HCT116 (cell line): ENCODE measurements at regions not wholly inside any gene's neighbourhood (a gene's known extent, or its start where the extent isn't known, plus 50 kb on each side); places are given as distances from the start of the nearest gene placed in this dataset.

Source experiments
- ATAC-seq: fragments of 200-7000 bp; cut with Tn5 transposase; 2 replicates; pipeline ENCODE4 v1.9.1; 2020; ENCODE audit warnings: mild to moderate bottlenecking, moderate library complexity
- BruUV-seq: library from RNA; stranded (reverse); fragments of 400-500 nt; replicated peaks from 2 replicates; lab custom pipeline; 2021; lab: Mats Ljungman, UMichigan
- CTCF ChIA-PET: fragments of 300-600 bp; sonication (Branson Sonifier 250); formaldehyde crosslinking; loops from one replicate; lab custom pipeline; 2021; ENCODE audit warnings: antibody characterized with exemption; lab: Charles Lee
- POLR2A ChIA-PET: fragments of 300-600, 350-600 bp; sonication (Branson Sonifier 250); formaldehyde crosslinking; loops from one replicate; lab custom pipeline; 2021; ENCODE audit warnings: antibody characterized with exemption; lab: Charles Lee
- RAD21 ChIA-PET, 2 experiments: fragments of 300-600 bp; sonication (Branson Sonifier 250); formaldehyde crosslinking; loops; one replicate each; lab custom pipeline; 2023; ENCODE audit warnings: low total read pairs in 2 of 2; ENCODE audit not compliant: uncharacterized antibody in 2 of 2, unreplicated experiment in 2 of 2, low non-redundant PET in 1 of 2; lab: Charles Lee
- DNase-seq: peaks from one replicate; pipeline ENCODE4 v3.0.0-alpha.2; 2010; ENCODE audit warnings: low read depth, low spot score
- H2AFZ ChIP-seq: fragments of 200-600 bp; shearing (Covaris generic), sonication (generic); 2 replicates; pipeline ENCODE4 v1.6.1; 2017; ENCODE audit warnings: low read depth, mixed run types, mixed read lengths, antibody characterized with exemption, low read length; ENCODE audit not compliant: poor library complexity, severe bottlenecking
- H3K27ac ChIP-seq: 2 replicates; pipeline ENCODE4 v1.5.1; 2012; ENCODE audit warnings: low read depth, low read length
- H3K27me3 ChIP-seq: fragments of 200-600 bp; sonication (generic); 2 replicates; pipeline ENCODE4 v1.6.1; 2016; ENCODE audit warnings: mixed run types, low read length, mixed read lengths; ENCODE audit not compliant: insufficient read depth
- H3K36me3 ChIP-seq, 2 experiments: fragments of 200-500 bp in 1 of 2; fragments of 200-600 bp in 1 of 2; sonication (Bioruptor generic) in 1 of 2; sonication (generic) in 1 of 2; 2 replicates each; pipeline versions ENCODE4 v1.5.1 to v1.6.1; 2014 to 2016; ENCODE audit warnings: low read length in 2 of 2, inconsistent platforms in 1 of 2, mixed read lengths in 1 of 2, mixed run types in 1 of 2; ENCODE audit not compliant: insufficient read depth in 2 of 2, control insufficient read depth in 1 of 2
- H3K4me1 ChIP-seq, 2 experiments: fragments of 200-600 bp in 1 of 2; sonication (generic) in 1 of 2; 2 replicates each; pipeline versions ENCODE4 v1.5.1 to v1.6.1; 2012 to 2017; ENCODE audit warnings: low read length in 2 of 2, inconsistent platforms in 1 of 2, mild to moderate bottlenecking in 1 of 2, mixed read lengths in 1 of 2, mixed run types in 1 of 2, moderate library complexity in 1 of 2; ENCODE audit not compliant: insufficient read depth in 2 of 2, control insufficient read depth in 1 of 2
- H3K4me2 ChIP-seq: fragments of 200-600 bp; sonication (generic); 2 replicates; pipeline ENCODE4 v1.6.1; 2017; ENCODE audit warnings: mixed run types, low read length, mixed read lengths
- H3K4me3 ChIP-seq, 2 experiments: fragments of 200-600 bp in 1 of 2; sonication (generic) in 1 of 2; replicated peaks in 1 of 2; 2 replicates each; pipeline ENCODE4 v1.5.1; 2011 to 2016; ENCODE audit warnings: low read length in 2 of 2, control low read depth in 1 of 2, low read depth in 1 of 2, mild to moderate bottlenecking in 1 of 2, mixed read lengths in 1 of 2, mixed run types in 1 of 2
- H3K79me2 ChIP-seq: fragments of 200-600 bp; sonication (generic); 2 replicates; pipeline ENCODE4 v1.6.1; 2017; ENCODE audit warnings: mild to moderate bottlenecking, mixed run types, low read length, moderate library complexity, mixed read lengths; ENCODE audit not compliant: insufficient read depth
- H3K9ac ChIP-seq: fragments of 200-600 bp; sonication (generic); 2 replicates; pipeline ENCODE4 v1.6.1; 2016; ENCODE audit warnings: low read length, mixed read lengths
- H3K9me2 ChIP-seq: fragments of 200-600 bp; sonication (generic), shearing (Covaris generic); 2 replicates; pipeline ENCODE4 v1.6.1; 2017; ENCODE audit warnings: mixed run types, mild to moderate bottlenecking, moderate library complexity; ENCODE audit not compliant: insufficient read depth
- H3K9me3 ChIP-seq, 2 experiments: fragments of 200-500 bp in 1 of 2; fragments of 200-600 bp in 1 of 2; sonication (Bioruptor generic) in 1 of 2; sonication (generic) in 1 of 2; 2 replicates each; pipeline ENCODE4 v1.6.1; 2014 to 2017; ENCODE audit warnings: low read length in 2 of 2, mixed read lengths in 2 of 2, inconsistent platforms in 1 of 2, low read depth in 1 of 2, mild to moderate bottlenecking in 1 of 2, mixed run types in 1 of 2, moderate library complexity in 1 of 2; ENCODE audit not compliant: control insufficient read depth in 1 of 2, insufficient read depth in 1 of 2
- H4K20me1 ChIP-seq: fragments of 200-600 bp; sonication (generic), shearing (Covaris generic); 2 replicates; pipeline ENCODE4 v1.6.1; 2017; ENCODE audit warnings: mixed run types, mild to moderate bottlenecking, moderate library complexity; ENCODE audit not compliant: insufficient read depth
- ATF3 ChIP-seq: IDR thresholded peaks from 2 replicates; pipeline ENCODE4 v1.6.1; 2012
- CBX3 ChIP-seq: IDR thresholded peaks from 2 replicates; pipeline ENCODE4 v1.6.1; 2012; ENCODE audit warnings: low read depth
- CTCF ChIP-seq, 3 experiments: fragments of 200-600 bp in 1 of 3; sonication (generic) in 1 of 3; IDR thresholded peaks in 2 of 3; conservative IDR thresholded peaks in 1 of 3; 2 replicates each; pipeline ENCODE4 v1.5.1; 2012 to 2017; ENCODE audit warnings: low read depth in 2 of 3, low read length in 2 of 3, antibody characterized with exemption in 1 of 3, borderline replicate concordance in 1 of 3, control low read depth in 1 of 3, mild to moderate bottlenecking in 1 of 3, mixed read lengths in 1 of 3, mixed run types in 1 of 3, moderate library complexity in 1 of 3; ENCODE audit not compliant: insufficient read depth in 1 of 3
- ELF1 ChIP-seq: IDR thresholded peaks from 2 replicates; pipeline ENCODE4 v1.6.1; 2012; ENCODE audit warnings: low read depth, borderline replicate concordance
- EZH2 ChIP-seq: fragments of 200-600 bp; sonication (generic); IDR thresholded peaks from 2 replicates; pipeline ENCODE4 v1.6.1; 2017; ENCODE audit warnings: antibody characterized with exemption, mixed run types
- FOSL1 ChIP-seq: IDR thresholded peaks from 2 replicates; pipeline ENCODE4 v1.6.1; 2012; ENCODE audit warnings: low read depth
- MAX ChIP-seq: IDR thresholded peaks from 2 replicates; pipeline ENCODE4 v1.6.1; 2012
- POLR2AphosphoS5 ChIP-seq: IDR thresholded peaks from 2 replicates; pipeline ENCODE4 v1.6.1; 2011; ENCODE audit warnings: mild to moderate bottlenecking, low read depth, low read length, moderate library complexity
- REST ChIP-seq: IDR thresholded peaks from 2 replicates; pipeline ENCODE4 v1.6.1; 2012; ENCODE audit warnings: low read depth
- SIN3A ChIP-seq: IDR thresholded peaks from 2 replicates; pipeline ENCODE4 v1.6.1; 2012; ENCODE audit warnings: low read depth
- SP1 ChIP-seq: IDR thresholded peaks from 2 replicates; pipeline ENCODE4 v1.6.1; 2012; ENCODE audit warnings: low read depth
- SRF ChIP-seq: IDR thresholded peaks from 2 replicates; pipeline ENCODE4 v1.6.1; 2012; ENCODE audit warnings: low read depth
- TCF7L2 ChIP-seq: IDR thresholded peaks from 2 replicates; pipeline ENCODE4 v1.7.0; 2011; ENCODE audit warnings: borderline replicate concordance, inconsistent platforms; ENCODE audit not compliant: insufficient read depth, insufficient read length; ENCODE audit errors: extremely low read depth
- YY1 ChIP-seq: IDR thresholded peaks from 2 replicates; pipeline ENCODE4 v1.6.1; 2011; ENCODE audit warnings: low read length, low read depth, moderate library complexity, mild to moderate bottlenecking; ENCODE audit not compliant: insufficient replicate concordance; ENCODE audit errors: extremely low read depth
- ZFX ChIP-seq: fragments of 450-650 bp; IDR thresholded peaks from 2 replicates; pipeline ENCODE4 v1.6.1; 2017
- ZNF274 ChIP-seq: fragments of 200-500 bp; sonication (Bioruptor generic); IDR thresholded peaks from 2 replicates; pipeline ENCODE4 v1.6.1; 2014; ENCODE audit warnings: mild to moderate bottlenecking, low read depth, low read length, inconsistent platforms
- intact Hi-C: fragments of 100-400 bp; cut with micrococcal nuclease; formaldehyde crosslinking; loops from 2 replicates; pipeline ENCODE4 v1.10.0; 2022

- no peak for ATAC-seq
- CTCF ChIA-PET, result no interaction called here
- POLR2A ChIA-PET, result no interaction called here
- H4K20me1 ChIP-seq, result no peaks in the 10 kb centered on the region
- DNase-seq, result no peak
- H3K9ac ChIP-seq, result no peak overlapping the region
- no peaks in the 10 kb centered on the region for H3K36me3 ChIP-seq
- no peaks in the 10 kb centered on the region for H3K4me1 ChIP-seq
- BruUV-seq, result no TSS peak
- no peak for TF ChIP-seq SIN3A
- no peak for TF ChIP-seq TCF7L2
- no peak for TF ChIP-seq POLR2AphosphoS5
- TF ChIP-seq SP1, result no peak
- TF ChIP-seq FOSL1, result no peak
- TF ChIP-seq ZFX, result no peak
- TF ChIP-seq CBX3, result no peak
- RAD21 ChIA-PET, result no interaction called here
- H3K27me3 ChIP-seq, result no peaks in the 10 kb centered on the region
- no peaks in the 10 kb centered on the region for H3K79me2 ChIP-seq
- H3K4me2 ChIP-seq, result no peak overlapping the region
- H3K27ac ChIP-seq, result no peak overlapping the region
- no peak overlapping the region for H2AFZ ChIP-seq
- H3K9me2 ChIP-seq, result no peaks in the 10 kb centered on the region
- no peak overlapping the region for H3K4me3 ChIP-seq
- no peaks in the 10 kb centered on the region for H3K9me3 ChIP-seq
- intact Hi-C loops, result no loop called here
Measured at GRCh38 chr5:125978015-125978414, 445.2 kb upstream of the GRAMD2B start.

- CTCF ChIA-PET, result no interaction called here
- POLR2A ChIA-PET, result no interaction called here
- no peaks in the 10 kb centered on the region for H4K20me1 ChIP-seq
- H3K4me3 ChIP-seq, result no peak overlapping the region
- no peak overlapping the region for H2AFZ ChIP-seq
- H3K27me3 ChIP-seq, result no peaks in the 10 kb centered on the region
- RAD21 ChIA-PET, result no interaction called here
- H3K4me1 ChIP-seq, result no peaks in the 10 kb centered on the region
- ATAC-seq (no peak), DNase-seq (no peak)
- no peaks in the 10 kb centered on the region for H3K79me2 ChIP-seq
- no peak overlapping the region for H3K27ac ChIP-seq
- no peaks in the 10 kb centered on the region for H3K9me2 ChIP-seq
- H3K9ac ChIP-seq, result no peak overlapping the region
- no peak overlapping the region for H3K4me2 ChIP-seq
- BruUV-seq, result no TSS peak
- intact Hi-C loops, result no loop called here
- no peaks in the 10 kb centered on the region for H3K36me3 ChIP-seq
- no peaks in the 10 kb centered on the region for H3K9me3 ChIP-seq
- TF ChIP-seq POLR2AphosphoS5, result no peak
- no peak for TF ChIP-seq ZNF274
- no peak for TF ChIP-seq REST
- TF ChIP-seq MAX, result no peak
- TF ChIP-seq CBX3, result no peak
- no peak for TF ChIP-seq SIN3A
- no peak for TF ChIP-seq CTCF (IDR thresholded peaks at IDR 0.05 in 2 of 3, conservative IDR thresholded peaks at IDR 0.05 in 1 of 3; ENCODE audit: borderline replicate concordance in 1 of 3, insufficient read depth in 1 of 3, low read depth in 2 of 3, low read length in 2 of 3)
- TF ChIP-seq ELF1, result no peak
- no peak for TF ChIP-seq YY1
- no peak for TF ChIP-seq SRF
- no peak for TF ChIP-seq ATF3
- TF ChIP-seq TCF7L2, result no peak
- no peak for TF ChIP-seq EZH2
Measured at GRCh38 chr5:125979636-125980035, 443.6 kb upstream of the GRAMD2B start.
